Erythroblast (primary cell): ENCODE measurements at regions not wholly inside any gene's neighbourhood (a gene's known extent, or its start where the extent isn't known, plus 50 kb on each side); places are given as distances from the start of the nearest gene placed in this dataset.

Source experiments
- GATA1 ChIP-seq: IDR thresholded peaks from 2 replicates; pipeline ENCODE4 v1.6.1; 2011; ENCODE audit warnings: low read depth, mild to moderate bottlenecking, control low read depth, low read length, moderate library complexity
- POLR2A ChIP-seq: IDR thresholded peaks from 2 replicates; pipeline ENCODE4 v1.6.1; 2011; ENCODE audit warnings: mild to moderate bottlenecking, low read length

- TF ChIP-seq POLR2A (no peak), GATA1 (no peak)
Measured at GRCh38 chr6:28768187-28768913, 155.4 kb downstream of the TRIM27 start.
